NCI-H1092 treated with DMSO at 0.1 percent for 48 hours (cell line): ENCODE measurements at regions not wholly inside any gene's neighbourhood (a gene's known extent, or its start where the extent isn't known, plus 50 kb on each side); places are given as distances from the start of the nearest gene placed in this dataset.
"Not testable (repeated sequence)": the region's sequence is repeated elsewhere in the genome, so short reads cannot be mapped to it uniquely, and the experiment has no call there.

Experiments used
- DNase-seq: peaks from one replicate; lab custom pipeline; 2025; lab: John Stamatoyannopoulos, UW

DNA sequence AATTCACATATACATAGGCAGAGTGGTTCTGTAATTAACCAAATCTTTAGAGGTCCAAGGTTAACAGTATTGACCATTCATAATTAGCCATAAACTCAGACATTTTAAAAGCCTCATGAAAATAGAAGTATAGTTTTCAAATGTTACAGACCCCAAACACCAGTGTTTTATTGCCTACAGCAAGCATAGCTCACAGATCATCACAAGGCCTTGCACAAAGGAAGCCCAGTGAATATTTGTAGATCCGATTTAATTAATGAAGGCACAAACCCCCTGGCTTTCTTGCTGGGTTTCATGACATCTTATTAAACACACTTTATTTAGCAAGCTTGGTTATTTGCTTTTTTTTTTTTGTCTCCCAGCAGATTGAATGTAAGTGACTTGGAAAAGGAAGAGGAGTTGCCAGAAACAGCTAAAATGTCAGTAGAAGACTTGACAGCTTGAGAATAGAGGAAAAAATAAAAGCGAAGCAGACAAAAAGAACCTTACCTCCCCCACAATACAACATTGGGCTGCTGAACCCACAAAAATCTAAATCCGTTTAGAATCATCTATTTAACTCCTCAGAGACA, 283.9 kb upstream of the TNC start:
- DNase-seq: no peak

- DNase-seq: no peak
These were observed 285.8 kb upstream of the TNC start for GRCh38 chr9:115403753-115404152.

GRCh38 chr9:115404311-115404710, 286.4 kb upstream of the TNC start:
- DNase-seq: no peak

DNA sequence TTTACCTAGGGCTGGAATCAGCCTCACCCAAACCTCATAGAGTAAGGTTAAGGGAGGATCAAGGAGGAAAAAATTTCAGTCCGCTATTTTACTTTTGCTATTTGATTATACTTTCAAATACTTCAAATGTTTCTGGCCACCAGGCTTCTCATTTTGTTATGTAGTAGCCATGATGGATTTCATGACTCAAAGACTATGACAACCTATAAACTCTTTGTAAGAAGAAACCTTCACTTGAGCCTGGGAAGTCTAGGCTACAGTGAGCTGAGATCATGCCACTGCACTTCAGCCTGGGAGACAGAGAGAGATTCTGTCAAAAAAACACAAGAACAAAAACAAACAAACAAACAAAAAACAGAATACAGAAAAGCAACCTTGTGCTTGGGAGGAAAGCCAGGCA, 293.6 kb upstream of the TNC start:
- DNase-seq: no peak

- DNase-seq: no peak
These were observed 294.1 kb upstream of the TNC start for GRCh38 chr9:115411993-115412452.

DNA sequence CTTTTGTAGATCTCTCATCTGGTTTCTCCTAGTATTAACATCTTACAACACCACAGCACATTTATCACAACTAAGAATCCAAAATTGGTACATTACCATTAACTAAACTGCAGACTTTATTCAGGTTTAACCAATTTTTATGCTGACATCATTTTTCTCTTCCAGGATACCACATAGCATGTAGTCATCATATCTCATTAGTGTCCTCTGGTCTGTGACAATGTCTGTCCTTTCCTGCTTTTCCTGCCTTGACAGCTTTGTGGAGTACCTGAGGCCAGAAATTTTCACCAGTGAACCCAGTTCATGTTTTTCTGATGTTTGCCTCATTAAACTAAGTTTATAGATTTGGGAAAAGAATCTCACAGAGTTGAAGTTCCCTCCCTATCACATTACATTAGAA, 294.7 kb upstream of the TNC start:
- DNase-seq: no peak

DNA sequence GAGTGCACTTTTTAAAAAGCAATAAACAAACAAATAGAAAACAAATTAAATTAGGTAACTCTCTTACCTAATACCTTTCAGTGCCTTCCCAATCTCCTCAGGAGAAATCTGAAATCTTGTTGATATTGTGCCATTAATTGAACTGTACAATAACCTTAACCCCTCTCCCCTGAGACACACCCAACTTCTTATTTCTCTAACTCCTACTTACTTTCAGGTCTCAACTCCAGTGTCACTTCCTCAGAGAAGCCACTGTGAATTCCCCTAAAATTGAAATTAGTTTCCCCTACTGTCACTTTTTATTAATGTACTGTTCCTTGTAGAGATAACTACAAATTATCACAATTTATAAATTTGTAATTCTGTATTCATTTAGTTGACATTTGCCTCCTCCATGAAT, 295.3 kb upstream of the TNC start:
- no peak for DNase-seq

- no peak for DNase-seq
These were observed 295.9 kb upstream of the TNC start for GRCh38 chr9:115413766-115414382.

DNA sequence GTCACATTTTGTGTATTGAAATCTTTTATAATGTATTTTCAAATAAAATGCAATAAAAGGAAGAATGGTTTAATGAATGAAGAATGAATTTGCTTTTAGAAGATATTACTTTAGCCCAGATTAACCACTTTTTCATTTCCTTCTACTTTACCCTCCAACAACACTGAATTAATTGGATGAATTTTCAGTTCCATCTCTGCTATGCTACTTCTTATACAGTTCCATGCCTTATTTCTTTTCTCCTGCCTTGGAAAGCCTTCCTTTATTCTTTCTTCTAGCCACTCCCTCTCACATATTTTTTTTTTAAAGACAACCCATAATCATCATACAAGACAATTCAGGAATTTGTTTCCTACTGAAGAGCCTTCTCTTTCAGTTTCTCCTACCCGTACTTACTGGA, 296.6 kb upstream of the TNC start:
- DNase-seq: no peak

DNA sequence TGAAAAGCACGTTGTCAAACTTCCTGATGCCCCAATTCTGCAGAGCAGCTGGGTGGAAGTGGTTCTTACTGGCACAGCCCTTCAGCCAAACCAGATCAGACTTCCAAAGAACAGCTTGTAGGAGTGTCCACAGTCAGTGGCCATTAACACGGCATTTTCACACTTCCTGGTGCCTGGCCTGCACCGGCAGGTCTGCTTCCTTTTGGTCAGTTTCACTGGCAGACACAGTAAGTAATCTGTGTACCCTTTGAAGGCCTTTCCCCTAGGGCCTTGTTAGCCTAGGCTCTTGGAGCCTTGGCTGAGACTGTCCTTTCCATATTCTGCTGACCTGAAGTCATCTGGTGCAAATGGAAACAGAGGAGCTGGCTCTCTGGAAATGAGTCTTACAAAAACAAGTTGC, 297.5 kb upstream of the TNC start:
- no peak for DNase-seq

- DNase-seq: no peak
These were observed 298.3 kb upstream of the TNC start for GRCh38 chr9:115416299-115416698.

DNA sequence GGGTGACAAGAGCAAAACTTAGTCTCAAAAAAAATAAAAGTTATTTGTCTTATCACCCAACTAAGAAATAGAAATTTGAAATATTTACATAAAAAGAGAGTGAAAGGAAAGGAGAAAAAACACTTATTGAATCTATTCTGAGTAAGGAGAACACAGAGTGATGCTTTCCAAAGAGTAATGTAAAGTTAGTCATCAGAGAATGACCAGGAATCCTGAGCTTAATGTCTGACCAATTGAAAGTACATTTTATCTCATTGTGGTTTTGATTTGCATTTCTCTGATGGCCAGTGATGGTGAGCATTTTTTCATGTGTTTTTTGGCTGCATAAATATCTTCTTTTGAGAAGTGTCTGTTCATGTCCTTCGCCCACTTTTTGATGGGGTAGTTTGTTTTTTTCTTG, 300.2 kb upstream of the TNC start:
- not testable (repeated sequence) for DNase-seq

GRCh38 chr9:115422932-115423440, 305.0 kb upstream of the TNC start:
- no peak for DNase-seq

GRCh38 chr9:115423646-115424045, 305.7 kb upstream of the TNC start:
- no peak for DNase-seq

DNA sequence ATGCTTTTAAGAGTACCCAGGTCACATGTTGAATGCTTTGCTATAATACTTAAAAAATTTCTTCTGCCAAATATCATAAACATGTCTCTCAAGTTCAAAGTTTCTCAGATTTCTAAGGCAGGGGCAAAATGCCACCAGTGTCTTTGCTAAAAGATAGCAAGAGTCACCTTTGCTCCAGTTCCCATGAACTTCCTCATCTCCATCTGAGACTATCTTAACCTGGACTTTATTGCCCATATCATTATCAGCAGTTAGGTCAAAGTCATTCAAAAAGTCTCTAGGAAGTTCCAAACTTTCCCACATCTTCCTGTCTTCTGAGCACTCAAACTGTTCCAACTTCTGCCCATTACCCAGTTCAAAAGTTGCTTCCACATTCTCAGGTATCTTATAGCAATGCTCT, 307.6 kb upstream of the TNC start:
- no peak for DNase-seq

- DNase-seq: no peak
These were observed 319.5 kb upstream of the TNC start for GRCh38 chr9:115437418-115437817.

- DNase-seq: no peak
These were observed 321.7 kb upstream of the TNC start for GRCh38 chr9:115439641-115440040.

- no peak for DNase-seq
These were observed 324.1 kb upstream of the TNC start for GRCh38 chr9:115442054-115442453.

DNA sequence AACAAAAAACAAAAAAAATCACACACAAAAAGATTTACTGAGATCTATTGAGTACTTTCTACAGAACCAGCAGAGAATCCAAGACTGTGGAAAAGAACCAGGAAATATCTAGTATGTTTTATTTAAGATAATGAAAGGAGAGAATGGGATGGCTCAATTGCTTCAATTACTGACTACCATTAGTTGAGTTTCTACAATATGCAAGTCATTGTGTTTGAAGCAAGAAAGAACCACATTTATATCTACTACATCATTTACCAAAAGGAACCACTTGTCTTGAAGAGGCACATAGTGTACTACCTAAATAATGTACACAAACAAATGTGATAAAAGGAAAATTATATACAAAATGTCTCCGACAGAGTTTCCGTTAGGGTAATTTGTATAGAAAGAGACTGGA, 325.9 kb upstream of the TNC start:
- DNase-seq: no peak

GRCh38 chr9:115444959-115445358, 327.0 kb upstream of the TNC start:
- DNase-seq: no peak

DNA sequence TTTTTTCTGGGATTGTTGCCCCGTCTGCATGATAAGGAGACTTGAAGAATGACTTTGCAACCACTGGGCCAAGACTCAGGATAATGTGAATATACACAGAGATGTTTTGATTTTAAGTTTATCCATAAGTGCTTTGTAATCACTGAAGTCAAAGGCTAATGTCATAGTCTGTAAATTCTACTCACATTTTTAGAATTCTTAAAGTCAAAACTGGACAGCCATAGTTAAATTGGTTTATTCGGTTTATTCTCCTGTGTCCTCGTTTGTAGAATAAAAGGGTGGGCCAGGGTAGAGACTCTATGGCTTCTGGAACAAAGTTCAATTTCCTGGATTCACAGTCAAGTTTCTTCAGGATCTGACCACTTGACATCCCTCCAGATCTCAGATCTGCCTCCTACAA, 327.7 kb upstream of the TNC start:
- DNase-seq: no peak

DNA sequence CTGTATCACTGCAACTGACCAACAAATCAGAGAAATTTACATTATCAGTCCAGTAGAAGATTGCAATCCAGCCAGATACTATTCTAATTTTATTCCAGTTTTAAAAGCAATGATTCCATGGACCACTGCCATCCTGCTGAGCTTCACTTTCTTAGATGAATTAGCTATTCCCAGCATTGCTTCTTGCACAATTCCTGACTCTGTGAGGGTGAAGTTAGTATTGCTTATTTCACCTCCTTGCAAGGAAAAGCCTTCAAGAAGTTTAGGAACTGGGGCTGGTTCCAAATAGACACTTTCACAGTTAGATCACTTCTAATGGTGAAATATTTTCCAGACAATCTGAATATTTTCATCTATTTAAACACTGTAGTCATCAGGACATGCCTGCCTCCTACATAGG, 338.6 kb upstream of the TNC start:
- no peak for DNase-seq

DNA sequence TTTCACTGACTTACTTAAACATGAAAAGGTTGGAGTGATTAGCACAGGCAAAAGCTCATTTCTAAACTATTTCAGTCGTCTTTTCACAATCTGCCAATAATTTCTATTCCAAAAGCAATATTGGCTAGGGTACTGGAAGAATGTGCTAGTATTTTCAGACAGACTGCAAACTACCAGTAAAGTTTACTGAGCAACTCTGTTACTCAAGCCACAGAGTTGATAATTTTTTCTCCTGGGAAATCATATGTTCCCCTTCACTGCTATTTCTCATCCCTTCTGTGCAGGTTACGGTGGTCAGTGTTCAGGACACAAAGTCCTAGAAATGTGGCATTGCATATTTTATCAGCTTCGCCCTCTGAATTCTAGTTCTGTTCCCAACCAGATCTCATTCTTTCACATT, 343.3 kb upstream of the TNC start:
- DNase-seq: no peak

GRCh38 chr9:115462623-115463022, 344.7 kb upstream of the TNC start:
- DNase-seq: no peak
